ENCODE measurements at regions not wholly inside any gene's neighbourhood (a gene's known extent, or its start where the extent isn't known, plus 50 kb on each side); places are given as distances from the start of the nearest gene placed in this dataset.

GRCh38 chr20:24169256-24169655 lies 180.7 kb upstream of the GGTLC1 start:
- TF ChIP-seq EZH2 (IDR thresholded peaks at IDR 0.05; ENCODE audit: borderline replicate concordance, insufficient read depth, low read depth, low read length, poor library complexity, severe bottlenecking) = no peak
- no peak for TF ChIP-seq CTCF (IDR thresholded peaks at IDR 0.05)
